Esophagus squamous epithelium (tissue), 4 donors: ENCODE measurements at regions not wholly inside any gene's neighbourhood (a gene's known extent, or its start where the extent isn't known, plus 50 kb on each side); places are given as distances from the start of the nearest gene placed in this dataset.

Source experiments
- CTCF ChIP-seq, 6 experiments: fragments of 450-650 bp in 4 of 6; fragments of 200-600 bp in 2 of 6; sonication (generic) in 2 of 6; IDR thresholded peaks; one replicate each; pipeline ENCODE4 v1.5.1; 2016 to 2019; ENCODE audit warnings: antibody characterized with exemption in 6 of 6, mild to moderate bottlenecking in 4 of 6, moderate library complexity in 4 of 6
- POLR2A ChIP-seq, 4 donors: fragments of 450-650 bp; IDR thresholded peaks; one replicate each; pipeline ENCODE4 v1.6.1; 2017; ENCODE audit warnings: antibody characterized with exemption in 4 of 4, mild to moderate bottlenecking in 4 of 4, moderate library complexity in 3 of 4

DNA sequence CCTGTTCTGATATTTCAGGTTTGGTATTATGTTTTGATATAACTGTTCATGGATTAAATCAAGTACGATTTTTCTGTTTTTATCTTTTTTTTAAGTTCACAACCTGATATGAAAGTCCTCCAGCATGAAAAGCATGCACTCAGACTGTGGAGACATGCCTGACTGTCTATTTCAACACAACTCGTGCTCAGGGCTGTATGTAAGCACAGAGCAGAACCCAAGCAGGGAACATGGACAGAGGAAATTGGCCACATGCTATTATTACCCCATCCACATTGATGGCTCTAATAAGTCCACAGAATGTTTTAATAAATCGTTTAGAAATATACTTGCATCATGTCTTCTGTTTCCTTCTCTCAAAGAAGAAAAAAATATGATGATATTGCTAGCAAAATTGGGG is 730.4 kb downstream of the C6orf118 start:
- TF ChIP-seq CTCF (IDR thresholded peaks at IDR 0.05) (no peak), POLR2A (IDR thresholded peaks at IDR 0.05) (no peak)
